GM23338 (cell line): ENCODE measurements at regions not wholly inside any gene's neighbourhood (a gene's known extent, or its start where the extent isn't known, plus 50 kb on each side); places are given as distances from the start of the nearest gene placed in this dataset.

ENCODE experiments used
- CREB1 ChIP-seq: fragments of 250-450 bp; sonication (Bioruptor Pico); IDR thresholded peaks from 2 replicates; pipeline ENCODE4 v1.5.0; 2020; ENCODE audit warnings: low read depth, mild to moderate bottlenecking, moderate library complexity
- EZH2 ChIP-seq: fragments of 200-600 bp; sonication (generic); IDR thresholded peaks from one replicate; pipeline ENCODE4 v1.8.0; 2017; ENCODE audit warnings: antibody characterized with exemption, mild to moderate bottlenecking, low read depth; ENCODE audit not compliant: unreplicated experiment
- JUNB ChIP-seq: IDR thresholded peaks from one replicate; pipeline ENCODE4 v1.6.1; 2016; ENCODE audit warnings: antibody characterized with exemption; ENCODE audit not compliant: unreplicated experiment
- POLR2AphosphoS5 ChIP-seq: IDR thresholded peaks from 2 replicates; pipeline ENCODE4 v1.6.1; 2016; ENCODE audit warnings: antibody characterized with exemption, low read depth
- TF ChIP-seq, protein P1 (sequence below), 2 experiments: fragments of 200-600 bp in 1 of 2; sonication (generic) in 1 of 2; conservative IDR thresholded peaks; 2 replicates each; pipeline versions ENCODE4 v1.5.1 to v1.6.1; 2016 to 2017; ENCODE audit warnings: antibody characterized with exemption in 2 of 2, low read depth in 2 of 2, mild to moderate bottlenecking in 2 of 2, moderate library complexity in 1 of 2
- TF ChIP-seq, protein P2 (sequence below): IDR thresholded peaks from one replicate; pipeline ENCODE4 v1.6.1; 2018; ENCODE audit warnings: antibody characterized with exemption; ENCODE audit not compliant: unreplicated experiment

DNA sequence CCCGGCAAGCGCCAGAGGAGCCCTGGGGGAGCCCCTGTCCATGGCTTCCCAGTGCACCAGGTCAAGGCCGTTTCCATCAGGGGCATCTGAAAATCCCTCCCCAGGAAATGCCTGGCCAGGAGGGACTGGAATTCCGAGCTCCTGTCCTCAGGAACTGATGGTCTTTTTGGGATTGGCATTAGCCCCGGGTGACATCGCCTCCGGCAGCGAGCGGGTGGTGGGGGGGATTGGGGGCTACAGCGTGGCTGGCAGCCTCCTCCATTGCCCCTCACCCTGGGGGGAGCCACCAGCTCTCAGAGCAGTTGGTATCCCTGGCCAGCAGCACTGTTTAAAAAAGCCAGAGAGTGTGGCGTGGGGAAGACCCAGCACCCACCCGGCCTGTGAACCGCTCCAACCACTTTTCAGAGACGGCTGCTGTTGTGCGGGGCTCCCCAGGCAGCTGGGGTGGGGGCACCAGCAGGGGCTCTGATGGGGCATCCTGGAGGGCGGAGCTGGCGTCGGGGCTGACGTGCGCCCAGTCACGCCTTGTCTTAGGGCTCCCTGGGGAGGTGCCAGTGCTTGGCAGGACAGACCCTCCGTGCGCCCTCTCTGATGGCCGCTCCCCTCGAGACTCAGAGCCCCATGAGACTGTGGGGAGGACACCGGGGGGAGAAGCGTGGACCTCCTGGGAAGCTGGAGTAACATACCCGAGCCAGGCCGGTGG lies 62.9 kb upstream of the TTC34 start:
- TF ChIP-seq, protein P1, sequence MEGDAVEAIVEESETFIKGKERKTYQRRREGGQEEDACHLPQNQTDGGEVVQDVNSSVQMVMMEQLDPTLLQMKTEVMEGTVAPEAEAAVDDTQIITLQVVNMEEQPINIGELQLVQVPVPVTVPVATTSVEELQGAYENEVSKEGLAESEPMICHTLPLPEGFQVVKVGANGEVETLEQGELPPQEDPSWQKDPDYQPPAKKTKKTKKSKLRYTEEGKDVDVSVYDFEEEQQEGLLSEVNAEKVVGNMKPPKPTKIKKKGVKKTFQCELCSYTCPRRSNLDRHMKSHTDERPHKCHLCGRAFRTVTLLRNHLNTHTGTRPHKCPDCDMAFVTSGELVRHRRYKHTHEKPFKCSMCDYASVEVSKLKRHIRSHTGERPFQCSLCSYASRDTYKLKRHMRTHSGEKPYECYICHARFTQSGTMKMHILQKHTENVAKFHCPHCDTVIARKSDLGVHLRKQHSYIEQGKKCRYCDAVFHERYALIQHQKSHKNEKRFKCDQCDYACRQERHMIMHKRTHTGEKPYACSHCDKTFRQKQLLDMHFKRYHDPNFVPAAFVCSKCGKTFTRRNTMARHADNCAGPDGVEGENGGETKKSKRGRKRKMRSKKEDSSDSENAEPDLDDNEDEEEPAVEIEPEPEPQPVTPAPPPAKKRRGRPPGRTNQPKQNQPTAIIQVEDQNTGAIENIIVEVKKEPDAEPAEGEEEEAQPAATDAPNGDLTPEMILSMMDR (conservative IDR thresholded peaks at IDR 0.05; ENCODE audit: low read depth in 2 of 2), result no peak
- TF ChIP-seq CREB1 (CRISPR knock-in tag) (no peak), JUNB (no peak), EZH2 (no peak), POLR2AphosphoS5 (no peak)
- TF ChIP-seq, protein P2, sequence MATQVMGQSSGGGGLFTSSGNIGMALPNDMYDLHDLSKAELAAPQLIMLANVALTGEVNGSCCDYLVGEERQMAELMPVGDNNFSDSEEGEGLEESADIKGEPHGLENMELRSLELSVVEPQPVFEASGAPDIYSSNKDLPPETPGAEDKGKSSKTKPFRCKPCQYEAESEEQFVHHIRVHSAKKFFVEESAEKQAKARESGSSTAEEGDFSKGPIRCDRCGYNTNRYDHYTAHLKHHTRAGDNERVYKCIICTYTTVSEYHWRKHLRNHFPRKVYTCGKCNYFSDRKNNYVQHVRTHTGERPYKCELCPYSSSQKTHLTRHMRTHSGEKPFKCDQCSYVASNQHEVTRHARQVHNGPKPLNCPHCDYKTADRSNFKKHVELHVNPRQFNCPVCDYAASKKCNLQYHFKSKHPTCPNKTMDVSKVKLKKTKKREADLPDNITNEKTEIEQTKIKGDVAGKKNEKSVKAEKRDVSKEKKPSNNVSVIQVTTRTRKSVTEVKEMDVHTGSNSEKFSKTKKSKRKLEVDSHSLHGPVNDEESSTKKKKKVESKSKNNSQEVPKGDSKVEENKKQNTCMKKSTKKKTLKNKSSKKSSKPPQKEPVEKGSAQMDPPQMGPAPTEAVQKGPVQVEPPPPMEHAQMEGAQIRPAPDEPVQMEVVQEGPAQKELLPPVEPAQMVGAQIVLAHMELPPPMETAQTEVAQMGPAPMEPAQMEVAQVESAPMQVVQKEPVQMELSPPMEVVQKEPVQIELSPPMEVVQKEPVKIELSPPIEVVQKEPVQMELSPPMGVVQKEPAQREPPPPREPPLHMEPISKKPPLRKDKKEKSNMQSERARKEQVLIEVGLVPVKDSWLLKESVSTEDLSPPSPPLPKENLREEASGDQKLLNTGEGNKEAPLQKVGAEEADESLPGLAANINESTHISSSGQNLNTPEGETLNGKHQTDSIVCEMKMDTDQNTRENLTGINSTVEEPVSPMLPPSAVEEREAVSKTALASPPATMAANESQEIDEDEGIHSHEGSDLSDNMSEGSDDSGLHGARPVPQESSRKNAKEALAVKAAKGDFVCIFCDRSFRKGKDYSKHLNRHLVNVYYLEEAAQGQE, result no peak
